GM23338 (cell line): ENCODE measurements at regions not wholly inside any gene's neighbourhood (a gene's known extent, or its start where the extent isn't known, plus 50 kb on each side); places are given as distances from the start of the nearest gene placed in this dataset.

Experiments
- CREB1 ChIP-seq: fragments of 250-450 bp; sonication (Bioruptor Pico); IDR thresholded peaks from 2 replicates; pipeline ENCODE4 v1.5.0; 2020; ENCODE audit warnings: low read depth, mild to moderate bottlenecking, moderate library complexity
- CTCF ChIP-seq, 2 experiments: fragments of 200-600 bp in 1 of 2; sonication (generic) in 1 of 2; conservative IDR thresholded peaks; 2 replicates each; pipeline versions ENCODE4 v1.5.1 to v1.6.1; 2016 to 2017; ENCODE audit warnings: antibody characterized with exemption in 2 of 2, low read depth in 2 of 2, mild to moderate bottlenecking in 2 of 2, moderate library complexity in 1 of 2
- EZH2 ChIP-seq: fragments of 200-600 bp; sonication (generic); IDR thresholded peaks from one replicate; pipeline ENCODE4 v1.8.0; 2017; ENCODE audit warnings: antibody characterized with exemption, mild to moderate bottlenecking, low read depth; ENCODE audit not compliant: unreplicated experiment
- EZH2phosphoT487 ChIP-seq: fragments of 200-600 bp; sonication (generic); IDR thresholded peaks from one replicate; pipeline ENCODE4 v1.8.1; 2018; ENCODE audit warnings: antibody characterized with exemption; ENCODE audit not compliant: unreplicated experiment
- NANOG ChIP-seq: IDR thresholded peaks from 2 replicates; pipeline ENCODE4 v1.6.1; 2016; ENCODE audit warnings: antibody characterized with exemption, borderline replicate concordance
- POLR2AphosphoS5 ChIP-seq: IDR thresholded peaks from 2 replicates; pipeline ENCODE4 v1.6.1; 2016; ENCODE audit warnings: antibody characterized with exemption, low read depth
- REST ChIP-seq: IDR thresholded peaks from one replicate; pipeline ENCODE4 v1.6.1; 2018; ENCODE audit warnings: antibody characterized with exemption; ENCODE audit not compliant: unreplicated experiment

- no peak for TF ChIP-seq POLR2AphosphoS5
- TF ChIP-seq CREB1, result no peak
- no peak for TF ChIP-seq EZH2
- no peak for TF ChIP-seq CTCF (conservative IDR thresholded peaks at IDR 0.05; ENCODE audit: low read depth in 2 of 2)
- no peak for TF ChIP-seq REST
- no peak for TF ChIP-seq EZH2phosphoT487
- TF ChIP-seq NANOG, result no peak
Observed at GRCh38 chr9:16312116-16312515, 558.4 kb downstream of the BNC2 start.
